HEK293T (cell line): ENCODE measurements at regions not wholly inside any gene's neighbourhood (a gene's known extent, or its start where the extent isn't known, plus 50 kb on each side); places are given as distances from the start of the nearest gene placed in this dataset.

ENCODE experiments used
- ARNT ChIP-seq: fragments of 450-650 bp; IDR thresholded peaks from 2 replicates; pipeline ENCODE4 v1.6.1; 2017; ENCODE audit warnings: mild to moderate bottlenecking
- BHLHE40 ChIP-seq: fragments of 450-650 bp; IDR thresholded peaks from 2 replicates; pipeline ENCODE4 v1.6.1; 2016; ENCODE audit warnings: mild to moderate bottlenecking, moderate library complexity, borderline replicate concordance
- CTBP1 ChIP-seq: fragments of 450-650 bp; IDR thresholded peaks from 2 replicates; pipeline ENCODE4 v1.6.1; 2016; ENCODE audit warnings: borderline replicate concordance
- FOXK2 ChIP-seq: fragments of 450-650 bp; IDR thresholded peaks from 2 replicates; pipeline ENCODE4 v1.6.1; 2016; ENCODE audit warnings: mild to moderate bottlenecking
- FOXM1 ChIP-seq: fragments of 450-650 bp; IDR thresholded peaks from 2 replicates; pipeline ENCODE4 v1.6.1; 2017; ENCODE audit warnings: mild to moderate bottlenecking, borderline replicate concordance
- HDGF ChIP-seq: fragments of 450-650 bp; IDR thresholded peaks from 2 replicates; pipeline ENCODE4 v1.6.1; 2017; ENCODE audit warnings: antibody characterized with exemption, borderline replicate concordance
- LEF1 ChIP-seq: fragments of 450-650 bp; IDR thresholded peaks from 2 replicates; pipeline ENCODE4 v1.6.1; 2017; ENCODE audit warnings: mild to moderate bottlenecking, borderline replicate concordance
- NFRKB ChIP-seq: fragments of 450-650 bp; IDR thresholded peaks from 2 replicates; pipeline ENCODE4 v1.6.1; 2016; ENCODE audit warnings: mild to moderate bottlenecking, moderate library complexity
- SP1 ChIP-seq: fragments of 450-650 bp; IDR thresholded peaks from 2 replicates; pipeline ENCODE4 v1.6.1; 2017
- SUZ12 ChIP-seq: fragments of 450-650 bp; IDR thresholded peaks from 2 replicates; pipeline ENCODE4 v1.6.1; 2016; ENCODE audit warnings: mild to moderate bottlenecking

GRCh38 chr7:39890411-39890810 lies 59.6 kb upstream of the CDK13 start:
- TF ChIP-seq BHLHE40 (no peak), SP1 (no peak), ARNT (no peak), LEF1 (no peak), FOXM1 (no peak), NFRKB (no peak), SUZ12 (no peak), HDGF (no peak), FOXK2 (no peak), CTBP1 (no peak)
